ENCODE measurements at regions not wholly inside any gene's neighbourhood (a gene's known extent, or its start where the extent isn't known, plus 50 kb on each side); places are given as distances from the start of the nearest gene placed in this dataset.

DNA sequence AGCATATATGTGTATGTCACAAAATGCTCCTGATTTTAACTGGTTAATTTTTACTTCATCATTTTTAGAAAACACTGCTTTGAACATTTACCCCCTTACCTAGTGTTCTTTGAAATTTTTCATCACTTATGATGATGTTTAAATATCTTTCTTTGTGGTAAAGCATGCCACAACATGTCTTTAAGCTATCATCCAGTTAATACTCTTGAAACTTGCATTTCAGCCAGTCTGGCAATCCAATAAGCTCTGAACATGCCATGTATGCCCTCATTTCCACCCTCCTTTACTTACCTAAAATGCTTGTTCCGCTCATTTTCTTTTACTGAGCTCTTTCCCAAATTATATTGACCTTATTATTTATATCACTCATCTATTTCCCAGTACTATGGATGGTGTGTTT lies 581.2 kb downstream of the RAPGEF2 start:
- Histone ChIP-seq H3K4me2 (no peak overlapping the region), H3K4me3 (no peak overlapping the region), H3K27ac (no peak overlapping the region), H3K4me1 (no peaks in the 10 kb centered on the region), H3K9me3 (no peaks in the 10 kb centered on the region)
- POLR2A ChIA-PET = no interaction called here
- ATAC-seq (no peak), FAIRE-seq (no peak), DNase-seq (ENCODE audit: low read depth in 1 of 2, low spot score in 1 of 2) (no peak)
- no peak for TF ChIP-seq FOSL2 (IDR thresholded peaks at IDR 0.05)
- TF ChIP-seq FOSL2 (CRISPR knock-in tag; IDR thresholded peaks at IDR 0.05) = no peak
- no peak for TF ChIP-seq BHLHE40 (IDR thresholded peaks at IDR 0.05; ENCODE audit: low read depth, low read length)
- TF ChIP-seq FOSB (CRISPR knock-in tag; IDR thresholded peaks at IDR 0.05) = no peak
- TF ChIP-seq SREBF2 (IDR thresholded peaks at IDR 0.05) = no peak
- TF ChIP-seq FOXS1 (CRISPR knock-in tag; IDR thresholded peaks at IDR 0.05) = no peak
- no peak for TF ChIP-seq HOXB13 (CRISPR knock-in tag; IDR thresholded peaks at IDR 0.05; ENCODE audit: low read depth)
- TF ChIP-seq, protein P1, sequence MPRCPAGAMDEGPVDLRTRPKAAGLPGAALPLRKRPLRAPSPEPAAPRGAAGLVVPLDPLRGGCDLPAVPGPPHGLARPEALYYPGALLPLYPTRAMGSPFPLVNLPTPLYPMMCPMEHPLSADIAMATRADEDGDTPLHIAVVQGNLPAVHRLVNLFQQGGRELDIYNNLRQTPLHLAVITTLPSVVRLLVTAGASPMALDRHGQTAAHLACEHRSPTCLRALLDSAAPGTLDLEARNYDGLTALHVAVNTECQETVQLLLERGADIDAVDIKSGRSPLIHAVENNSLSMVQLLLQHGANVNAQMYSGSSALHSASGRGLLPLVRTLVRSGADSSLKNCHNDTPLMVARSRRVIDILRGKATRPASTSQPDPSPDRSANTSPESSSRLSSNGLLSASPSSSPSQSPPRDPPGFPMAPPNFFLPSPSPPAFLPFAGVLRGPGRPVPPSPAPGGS (IDR thresholded peaks at IDR 0.05) = no peak
- TF ChIP-seq, protein P2, sequence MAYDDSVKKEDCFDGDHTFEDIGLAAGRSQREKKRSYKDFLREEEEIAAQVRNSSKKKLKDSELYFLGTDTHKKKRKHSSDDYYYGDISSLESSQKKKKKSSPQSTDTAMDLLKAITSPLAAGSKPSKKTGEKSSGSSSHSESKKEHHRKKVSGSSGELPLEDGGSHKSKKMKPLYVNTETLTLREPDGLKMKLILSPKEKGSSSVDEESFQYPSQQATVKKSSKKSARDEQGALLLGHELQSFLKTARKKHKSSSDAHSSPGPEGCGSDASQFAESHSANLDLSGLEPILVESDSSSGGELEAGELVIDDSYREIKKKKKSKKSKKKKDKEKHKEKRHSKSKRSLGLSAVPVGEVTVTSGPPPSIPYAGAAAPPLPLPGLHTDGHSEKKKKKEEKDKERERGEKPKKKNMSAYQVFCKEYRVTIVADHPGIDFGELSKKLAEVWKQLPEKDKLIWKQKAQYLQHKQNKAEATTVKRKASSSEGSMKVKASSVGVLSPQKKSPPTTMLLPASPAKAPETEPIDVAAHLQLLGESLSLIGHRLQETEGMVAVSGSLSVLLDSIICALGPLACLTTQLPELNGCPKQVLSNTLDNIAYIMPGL (CRISPR knock-in tag; IDR thresholded peaks at IDR 0.05; ENCODE audit: borderline replicate concordance) = no peak
- TF ChIP-seq CBX8 (IDR thresholded peaks at IDR 0.05) = no peak
- TF ChIP-seq HDAC2 (IDR thresholded peaks at IDR 0.05) = no peak
- no peak for TF ChIP-seq PHF8 (IDR thresholded peaks at IDR 0.05; ENCODE audit: borderline replicate concordance, low read depth)
- TF ChIP-seq EP300 (IDR thresholded peaks at IDR 0.05) = no peak
- no peak for TF ChIP-seq POLR2AphosphoS2 (conservative IDR thresholded peaks at IDR 0.05; ENCODE audit: low read length)
- no peak for TF ChIP-seq RCOR1 (IDR thresholded peaks at IDR 0.05; ENCODE audit: low read depth, low read length)
- TF ChIP-seq CHD4 (IDR thresholded peaks at IDR 0.05; ENCODE audit: borderline replicate concordance) = no peak
- TF ChIP-seq EHF (CRISPR knock-in tag; IDR thresholded peaks at IDR 0.05) = no peak
- TF ChIP-seq, protein P3, sequence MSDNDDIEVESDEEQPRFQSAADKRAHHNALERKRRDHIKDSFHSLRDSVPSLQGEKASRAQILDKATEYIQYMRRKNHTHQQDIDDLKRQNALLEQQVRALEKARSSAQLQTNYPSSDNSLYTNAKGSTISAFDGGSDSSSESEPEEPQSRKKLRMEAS (IDR thresholded peaks at IDR 0.05) = no peak
- WGBS (ENCODE audit: missing lambda C conversion rate) = 21% methylated on average over 1 of the region's 1 CpG
- CTCF ChIA-PET = no interaction called here

DNA sequence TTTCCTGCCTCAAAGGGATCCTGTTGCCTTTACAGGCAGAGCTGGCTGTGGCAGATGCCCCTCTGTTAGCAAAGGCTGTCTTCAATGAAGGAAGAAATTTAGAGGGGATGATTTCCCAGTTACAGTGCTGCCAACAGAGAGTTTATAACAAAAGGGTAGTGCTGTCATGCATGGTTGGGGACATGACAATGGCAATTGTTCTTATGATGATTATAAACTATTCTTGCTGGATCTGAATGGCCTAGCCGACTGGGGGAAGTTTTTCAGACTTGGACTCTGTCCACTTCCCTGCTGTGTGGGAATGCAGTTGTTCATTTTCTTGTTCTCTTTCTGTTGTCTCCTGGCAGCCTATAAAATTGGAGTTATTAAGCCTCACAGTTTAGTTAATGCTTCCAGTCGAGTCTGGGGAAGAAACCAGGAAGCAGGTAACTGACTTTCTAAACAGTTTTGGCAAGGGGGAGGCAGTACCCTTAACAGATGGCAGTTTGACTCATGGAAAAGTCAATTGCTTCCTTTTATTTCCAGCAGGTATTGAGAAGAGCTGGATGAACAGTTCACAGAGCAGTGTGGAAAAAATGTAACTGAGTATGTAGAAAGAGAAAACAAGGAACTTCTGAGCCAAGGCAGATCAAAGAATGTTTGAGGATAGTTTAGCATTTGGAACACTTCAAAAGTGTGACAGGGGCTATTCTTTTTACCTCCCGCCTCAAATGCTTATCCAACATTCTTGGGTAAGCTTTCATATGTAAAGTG lies 582.6 kb downstream of the RAPGEF2 start:
- no peaks in the 10 kb centered on the region for H3K9me3 ChIP-seq
- no peaks in the 10 kb centered on the region for H3K4me1 ChIP-seq
- H3K4me3 ChIP-seq = no peak overlapping the region
- no peak overlapping the region for H3K27ac ChIP-seq
- CTCF ChIA-PET = no interaction called here
- POLR2A ChIA-PET = no interaction called here
- ATAC-seq (no peak), FAIRE-seq (no peak), DNase-seq (ENCODE audit: low read depth in 1 of 2, low spot score in 1 of 2) (no peak)
- TF ChIP-seq, protein P4, sequence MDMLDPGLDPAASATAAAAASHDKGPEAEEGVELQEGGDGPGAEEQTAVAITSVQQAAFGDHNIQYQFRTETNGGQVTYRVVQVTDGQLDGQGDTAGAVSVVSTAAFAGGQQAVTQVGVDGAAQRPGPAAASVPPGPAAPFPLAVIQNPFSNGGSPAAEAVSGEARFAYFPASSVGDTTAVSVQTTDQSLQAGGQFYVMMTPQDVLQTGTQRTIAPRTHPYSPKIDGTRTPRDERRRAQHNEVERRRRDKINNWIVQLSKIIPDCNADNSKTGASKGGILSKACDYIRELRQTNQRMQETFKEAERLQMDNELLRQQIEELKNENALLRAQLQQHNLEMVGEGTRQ (IDR thresholded peaks at IDR 0.05) = no peak
- TF ChIP-seq, protein P1 (IDR thresholded peaks at IDR 0.05) = no peak
- TF ChIP-seq NFE2L2 (conservative IDR thresholded peaks at IDR 0.05; ENCODE audit: low read length) (no peak), CHD2 (IDR thresholded peaks at IDR 0.05; ENCODE audit: low read length, partially characterized antibody) (no peak), ESRRA (IDR thresholded peaks at IDR 0.05; ENCODE audit: borderline replicate concordance, low read length) (no peak), ZC3H11A (IDR thresholded peaks at IDR 0.05) (no peak)
- TF ChIP-seq, protein P5, sequence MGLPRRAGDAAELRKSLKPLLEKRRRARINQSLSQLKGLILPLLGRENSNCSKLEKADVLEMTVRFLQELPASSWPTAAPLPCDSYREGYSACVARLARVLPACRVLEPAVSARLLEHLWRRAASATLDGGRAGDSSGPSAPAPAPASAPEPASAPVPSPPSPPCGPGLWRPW (IDR thresholded peaks at IDR 0.05) = no peak
- WGBS (ENCODE audit: missing lambda C conversion rate) = 12% methylated on average over 3 of the region's 3 CpGs
- H3K4me2 ChIP-seq = no peak overlapping the region
